HUES6 (cell line): ENCODE measurements at regions not wholly inside any gene's neighbourhood (a gene's known extent, or its start where the extent isn't known, plus 50 kb on each side); places are given as distances from the start of the nearest gene placed in this dataset.

Source experiments
- H3K27ac ChIP-seq: 2 replicates; pipeline ENCODE4 v1.7.0; 2013; ENCODE audit warnings: low read depth, mild to moderate bottlenecking, low read length, inconsistent platforms
- H3K27me3 ChIP-seq: 2 replicates; pipeline ENCODE4 v1.6.1; 2013; ENCODE audit warnings: low read length; ENCODE audit not compliant: control insufficient read depth, insufficient read depth
- H3K36me3 ChIP-seq: 2 replicates; pipeline ENCODE4 v1.6.1; 2013; ENCODE audit warnings: low read length; ENCODE audit not compliant: control insufficient read depth, insufficient read depth
- H3K4me1 ChIP-seq: 2 replicates; pipeline ENCODE4 v1.6.1; 2013; ENCODE audit warnings: low read length; ENCODE audit not compliant: control insufficient read depth, insufficient read depth
- H3K4me3 ChIP-seq: 2 replicates; pipeline ENCODE4 v1.5.1; 2013; ENCODE audit warnings: low read depth, low read length
- H3K9ac ChIP-seq: one replicate; pipeline ENCODE4 v1.6.1; 2013; ENCODE audit warnings: mild to moderate bottlenecking, low read length
- H3K9me3 ChIP-seq: 2 replicates; pipeline ENCODE4 v1.6.1; 2013; ENCODE audit warnings: low read depth, low read length; ENCODE audit not compliant: control insufficient read depth, insufficient read depth

GRCh38 chr11:115891581-115891980, 387.4 kb upstream of the CADM1 start:
- H3K4me1 ChIP-seq = no peaks in the 10 kb centered on the region; the same call in 1 of the 2 replicates
- no peaks in the 10 kb centered on the region for H3K27me3 ChIP-seq

GRCh38 chr11:115890500-115890899, 386.3 kb upstream of the CADM1 start:
- Histone ChIP-seq H3K36me3 (no peaks in the 10 kb centered on the region), H3K4me1 (peaks cover 10% of the 10 kb centered on the region), H3K27ac (no peak overlapping the region), H3K9me3 (no peaks in the 10 kb centered on the region), H3K4me3 (no peak overlapping the region), H3K9ac (no peak overlapping the region), H3K27me3 (no peaks in the 10 kb centered on the region)

More at GRCh38 chr11:115891581-115891980, 387.4 kb upstream of the CADM1 start:
- no peak overlapping the region for H3K27ac ChIP-seq
- no peaks in the 10 kb centered on the region for H3K9me3 ChIP-seq
- H3K9ac ChIP-seq = no peak overlapping the region
- no peaks in the 10 kb centered on the region for H3K36me3 ChIP-seq
- H3K4me3 ChIP-seq = no peak overlapping the region

- H3K9ac ChIP-seq = no peak overlapping the region
- H3K27ac ChIP-seq = no peak overlapping the region
- no peaks in the 10 kb centered on the region for H3K36me3 ChIP-seq
- H3K27me3 ChIP-seq = no peaks in the 10 kb centered on the region
- H3K4me3 ChIP-seq = no peak overlapping the region
- peaks cover 16% of the 10 kb centered on the region for H3K4me1 ChIP-seq
- no peaks in the 10 kb centered on the region for H3K9me3 ChIP-seq
Measured at GRCh38 chr11:115889712-115890111, 385.5 kb upstream of the CADM1 start.

GRCh38 chr11:115887727-115888126, 383.5 kb upstream of the CADM1 start:
- Histone ChIP-seq H3K36me3 (no peaks in the 10 kb centered on the region), H3K9me3 (no peaks in the 10 kb centered on the region), H3K4me3 (no peak overlapping the region), H3K9ac (no peak overlapping the region), H3K27ac (no peak overlapping the region), H3K4me1 (peaks cover 18% of the 10 kb centered on the region), H3K27me3 (no peaks in the 10 kb centered on the region)

- H3K27me3 ChIP-seq = no peaks in the 10 kb centered on the region
- no peak overlapping the region for H3K27ac ChIP-seq
- peaks cover 18% of the 10 kb centered on the region for H3K4me1 ChIP-seq
- H3K36me3 ChIP-seq = no peaks in the 10 kb centered on the region
- no peak overlapping the region for H3K4me3 ChIP-seq
- H3K9ac ChIP-seq = no peak overlapping the region
- H3K9me3 ChIP-seq = no peaks in the 10 kb centered on the region
Measured at GRCh38 chr11:115887316-115887715, 383.1 kb upstream of the CADM1 start.

GRCh38 chr11:115886422-115886733, 382.2 kb upstream of the CADM1 start:
- no peaks in the 10 kb centered on the region for H3K9me3 ChIP-seq
- H3K27ac ChIP-seq = no peak overlapping the region
- H3K27me3 ChIP-seq = no peaks in the 10 kb centered on the region
- no peak overlapping the region for H3K9ac ChIP-seq
- peaks cover 18% of the 10 kb centered on the region for H3K4me1 ChIP-seq
- H3K4me3 ChIP-seq = no peak overlapping the region
- H3K36me3 ChIP-seq = no peaks in the 10 kb centered on the region

- Histone ChIP-seq H3K4me3 (no peak overlapping the region), H3K27ac (no peak overlapping the region), H3K36me3 (no peaks in the 10 kb centered on the region), H3K9ac (no peak overlapping the region), H3K27me3 (no peaks in the 10 kb centered on the region), H3K9me3 (peaks cover 5% of the 10 kb centered on the region), H3K4me1 (peaks cover 18% of the 10 kb centered on the region)
Measured at GRCh38 chr11:115885535-115886421, 381.6 kb upstream of the CADM1 start.

- no peaks in the 10 kb centered on the region for H3K36me3 ChIP-seq
- H3K4me3 ChIP-seq = no peak overlapping the region
- no peak overlapping the region for H3K27ac ChIP-seq
- no peak overlapping the region for H3K9ac ChIP-seq
- H3K4me1 ChIP-seq = peaks cover 18% of the 10 kb centered on the region
- H3K9me3 ChIP-seq = peaks cover 7% of the 10 kb centered on the region
- H3K27me3 ChIP-seq = no peaks in the 10 kb centered on the region
Measured at GRCh38 chr11:115884800-115885534, 380.8 kb upstream of the CADM1 start.

- Histone ChIP-seq H3K4me1 (peaks cover 5% of the 10 kb centered on the region), H3K9ac (no peak overlapping the region), H3K4me3 (no peak overlapping the region), H3K27me3 (no peaks in the 10 kb centered on the region; the same call in 1 of the 2 replicates), H3K27ac (no peak overlapping the region), H3K36me3 (no peaks in the 10 kb centered on the region), H3K9me3 (no peaks in the 10 kb centered on the region)
Measured at GRCh38 chr11:115874843-115875242, 370.6 kb upstream of the CADM1 start.

- Histone ChIP-seq H3K27me3 (no peaks in the 10 kb centered on the region; the same call in 1 of the 2 replicates), H3K9ac (no peak overlapping the region), H3K27ac (no peak overlapping the region), H3K4me3 (no peak overlapping the region), H3K36me3 (no peaks in the 10 kb centered on the region), H3K4me1 (peaks cover 5% of the 10 kb centered on the region), H3K9me3 (no peaks in the 10 kb centered on the region)
Measured at GRCh38 chr11:115873813-115874212, 369.6 kb upstream of the CADM1 start.

GRCh38 chr11:115872416-115872815, 368.2 kb upstream of the CADM1 start:
- no peaks in the 10 kb centered on the region for H3K9me3 ChIP-seq
- H3K4me1 ChIP-seq = peaks cover 5% of the 10 kb centered on the region
- no peak overlapping the region for H3K27ac ChIP-seq
- H3K4me3 ChIP-seq = no peak overlapping the region
- H3K9ac ChIP-seq = no peak overlapping the region
- H3K27me3 ChIP-seq = no peaks in the 10 kb centered on the region; the same call in 1 of the 2 replicates
- H3K36me3 ChIP-seq = no peaks in the 10 kb centered on the region
